Right cardiac atrium (tissue), 5 donors: ENCODE measurements at regions not wholly inside any gene's neighbourhood (a gene's known extent, or its start where the extent isn't known, plus 50 kb on each side); places are given as distances from the start of the nearest gene placed in this dataset.

Experiments
- ATAC-seq, 2 donors: fragments of 200-7000 bp; cut with Tn5 transposase; one replicate each; pipeline versions ENCODE4 v1.8.0 to v1.9.1; 2020; ENCODE audit warnings: moderate library complexity in 2 of 2, mild to moderate bottlenecking in 1 of 2
- DNase-seq, 3 donors: peaks; one replicate each; pipeline ENCODE4 v3.0.0-alpha.2; 2020
- H3K27ac ChIP-seq: one replicate; pipeline ENCODE4 v1.5.1; 2013; ENCODE audit warnings: mild to moderate bottlenecking, low read length, control low read depth, moderate library complexity
- H3K27me3 ChIP-seq: one replicate; pipeline ENCODE4 v1.6.1; 2013; ENCODE audit not compliant: control insufficient read depth, insufficient read depth
- H3K4me1 ChIP-seq: one replicate; pipeline ENCODE4 v1.6.1; 2013; ENCODE audit warnings: low read length; ENCODE audit not compliant: control insufficient read depth, insufficient read depth
- H3K4me3 ChIP-seq: one replicate; pipeline ENCODE4 v1.5.1; 2013; ENCODE audit warnings: low read length, control low read depth
- H3K9me3 ChIP-seq: one replicate; pipeline ENCODE4 v1.6.1; 2013; ENCODE audit warnings: low read length; ENCODE audit not compliant: control insufficient read depth
- WGBS: extraction: QIAGEN DNeasy Blood & Tissue Kit; methylation state at CpG from one replicate; pipeline ENCODE4 v1.1.7; 2013; 5-methylcytosine and 5-hydroxymethylcytosine counted together
- intact Hi-C, 4 donors: fragments of 100-400 bp; cut with DNase I; formaldehyde crosslinking; loops; one replicate each; pipeline versions ENCODE4 v1.11.0 to v1.14.0; 2022 to 2023
- donor health status: healthy with polysubstance abuse.
- donor health status: DM: no; HTN: yes; CAD: no.
- donor health status: DM: no; HTN: no; CAD: no.
- donor health status: DM: no; HTN: yes; CAD: no; lungs with severe emphysema.
- donor health status: DM: yes; HTN: yes; CAD: no.

GRCh38 chr3:127457094-127457475 is 133.4 kb downstream of the TPRA1 start:
- H3K27ac ChIP-seq: no peak overlapping the region
- no peaks in the 10 kb centered on the region for H3K27me3 ChIP-seq
- no peak overlapping the region for H3K4me3 ChIP-seq
- H3K9me3 ChIP-seq: no peaks in the 10 kb centered on the region
- no peaks in the 10 kb centered on the region for H3K4me1 ChIP-seq
- ATAC-seq: peak; percentile 41 to 52
- 3% methylated on average over 27 of the region's 27 CpGs for WGBS
- DNase-seq: peak; percentile 47 to 70 (median 69)
- intact Hi-C loops: loop anchor here in 2 of 4 donors (5.0 to 10.0 kb wide), 4 partner anchors 472 to 780 kb away; partner anchors contain the start of gene PLXNA1 (in 1 of the 2)

GRCh38 chr3:127456471-127457093 is 134.0 kb downstream of the TPRA1 start:
- no peak overlapping the region for H3K27ac ChIP-seq
- H3K9me3 ChIP-seq: no peaks in the 10 kb centered on the region
- no peak overlapping the region for H3K4me3 ChIP-seq
- WGBS: 3% methylated on average over 24 of the region's 24 CpGs
- ATAC-seq: peak in 1 of 2 donors; percentile 62
- peak in 1 of 3 donors; percentile 66 for DNase-seq
- intact Hi-C loops: loop anchor here in 2 of 4 donors (5.0 to 10.0 kb wide), 4 partner anchors 472 to 779 kb away; partner anchors contain the start of gene PLXNA1 (in 1 of the 2)
- no peaks in the 10 kb centered on the region for H3K4me1 ChIP-seq
- H3K27me3 ChIP-seq: no peaks in the 10 kb centered on the region

- Histone ChIP-seq H3K9me3 (no peaks in the 10 kb centered on the region), H3K27me3 (no peaks in the 10 kb centered on the region), H3K27ac (no peak overlapping the region), H3K4me3 (peak overlapping the region; percentile 19), H3K4me1 (no peaks in the 10 kb centered on the region)
- intact Hi-C loops: loop anchor here in 2 of 4 donors (5.0 to 10.0 kb wide), 4 partner anchors 471 to 778 kb away; partner anchors contain the start of gene PLXNA1 (in 1 of the 2)
- 2% methylated on average over 67 of the region's 67 CpGs for WGBS
- peak; percentile 89 to 94 for ATAC-seq
- peak; percentile 75 to 89 (median 89) for DNase-seq
Observed at GRCh38 chr3:127455541-127456450, 134.7 kb downstream of the TPRA1 start.

- no peaks in the 10 kb centered on the region for H3K9me3 ChIP-seq
- intact Hi-C loops: loop anchor here in 3 of 4 donors (5.0 to 10.0 kb wide), 5 partner anchors 470 to 778 kb away; partner anchors contain the start of gene PLXNA1 (in 1 of the 3)
- no peak overlapping the region for H3K27ac ChIP-seq
- no peak for DNase-seq
- no peak for ATAC-seq
- WGBS: 81% methylated on average over 8 of the region's 8 CpGs
- H3K4me1 ChIP-seq: no peaks in the 10 kb centered on the region
- H3K27me3 ChIP-seq: no peaks in the 10 kb centered on the region
- no peak overlapping the region for H3K4me3 ChIP-seq
Observed at GRCh38 chr3:127454968-127455367, 135.6 kb downstream of the TPRA1 start.

GRCh38 chr3:127454051-127454450 is 136.5 kb downstream of the TPRA1 start:
- H3K27ac ChIP-seq: no peak overlapping the region
- WGBS: 86% methylated on average over 1 of the region's 1 CpG
- DNase-seq (no peak), ATAC-seq (no peak)
- H3K4me1 ChIP-seq: no peaks in the 10 kb centered on the region
- no peaks in the 10 kb centered on the region for H3K27me3 ChIP-seq
- intact Hi-C loops: loop anchor here in 2 of 4 donors (5.0 to 10.0 kb wide), 3 partner anchors 469 to 772 kb away; partner anchors contain the start of gene PLXNA1 (in 1 of the 2)
- no peaks in the 10 kb centered on the region for H3K9me3 ChIP-seq
- no peak overlapping the region for H3K4me3 ChIP-seq

- WGBS: 60% methylated on average over 7 of the region's 7 CpGs
- no peak for ATAC-seq
- no peaks in the 10 kb centered on the region for H3K27me3 ChIP-seq
- intact Hi-C loops: loop anchor here in 2 of 4 donors (5.0 to 10.0 kb wide), 3 partner anchors 468 to 770 kb away; partner anchors contain the start of gene PLXNA1 (in 1 of the 2)
- H3K9me3 ChIP-seq: no peaks in the 10 kb centered on the region
- H3K4me3 ChIP-seq: no peak overlapping the region
- H3K27ac ChIP-seq: no peak overlapping the region
- no peak for DNase-seq
- no peaks in the 10 kb centered on the region for H3K4me1 ChIP-seq
Observed at GRCh38 chr3:127452321-127452821, 138.2 kb downstream of the TPRA1 start.

GRCh38 chr3:127451321-127451720 is 139.2 kb downstream of the TPRA1 start:
- Histone ChIP-seq H3K4me3 (no peak overlapping the region), H3K9me3 (no peaks in the 10 kb centered on the region), H3K4me1 (no peaks in the 10 kb centered on the region), H3K27ac (no peak overlapping the region), H3K27me3 (no peaks in the 10 kb centered on the region)
- no peak for ATAC-seq
- DNase-seq: peak in 1 of 3 donors; percentile 20
- intact Hi-C loops: loop anchor here in 2 of 4 donors (5.0 to 10.0 kb wide), 3 partner anchors 467 to 769 kb away; partner anchors contain the start of gene PLXNA1 (in 1 of the 2)
- 81% methylated on average over 4 of the region's 4 CpGs for WGBS

GRCh38 chr3:127450331-127450730 is 140.2 kb downstream of the TPRA1 start:
- WGBS: 84% methylated on average over 8 of the region's 8 CpGs
- H3K27me3 ChIP-seq: no peaks in the 10 kb centered on the region
- DNase-seq (peak in 1 of 3 donors; percentile 41), ATAC-seq (no peak)
- intact Hi-C loops: loop anchor here in 2 of 4 donors (5.0 to 10.0 kb wide), 3 partner anchors 466 to 768 kb away; partner anchors contain the start of gene PLXNA1 (in 1 of the 2)
- no peak overlapping the region for H3K4me3 ChIP-seq
- H3K27ac ChIP-seq: no peak overlapping the region
- H3K9me3 ChIP-seq: no peaks in the 10 kb centered on the region
- H3K4me1 ChIP-seq: no peaks in the 10 kb centered on the region

- no peaks in the 10 kb centered on the region for H3K9me3 ChIP-seq
- no peaks in the 10 kb centered on the region for H3K27me3 ChIP-seq
- no peak for DNase-seq
- intact Hi-C loops: loop anchor here in 2 of 4 donors (5.0 to 10.0 kb wide), 3 partner anchors 465 to 767 kb away; partner anchors contain the start of gene PLXNA1 (in 1 of the 2)
- no peak for ATAC-seq
- H3K27ac ChIP-seq: no peak overlapping the region
- no peaks in the 10 kb centered on the region for H3K4me1 ChIP-seq
- WGBS: 57% methylated on average over 8 of the region's 8 CpGs
- no peak overlapping the region for H3K4me3 ChIP-seq
Observed at GRCh38 chr3:127449486-127450212, 140.9 kb downstream of the TPRA1 start.

- Histone ChIP-seq H3K4me3 (no peak overlapping the region), H3K27me3 (no peaks in the 10 kb centered on the region), H3K27ac (no peak overlapping the region), H3K9me3 (no peaks in the 10 kb centered on the region), H3K4me1 (no peaks in the 10 kb centered on the region)
- DNase-seq: no peak
- 84% methylated on average over 3 of the region's 3 CpGs for WGBS
- intact Hi-C loops: no loop called here
- ATAC-seq: no peak
Observed at GRCh38 chr3:127448671-127449070, 141.9 kb downstream of the TPRA1 start.
